GM23338 (cell line): ENCODE measurements at regions not wholly inside any gene's neighbourhood (a gene's known extent, or its start where the extent isn't known, plus 50 kb on each side); places are given as distances from the start of the nearest gene placed in this dataset.

Experiments used
- ATAC-seq: fragments of 200-7000 bp; cut with Tn5 transposase; 3 replicates; pipeline ENCODE4 v1.9.1; 2020
- DNase-seq: peaks from one replicate; pipeline ENCODE4 v3.0.0-alpha.2; 2015; ENCODE audit warnings: low spot score
- H2AFZ ChIP-seq: fragments of 200-600 bp; sonication (generic); 2 replicates; pipeline ENCODE4 v1.8.0; 2016; ENCODE audit warnings: antibody characterized with exemption, mild to moderate bottlenecking, moderate library complexity
- H3F3A ChIP-seq: fragments of 200-600 bp; sonication (generic); replicated peaks from 2 replicates; pipeline ENCODE4 v1.8.0; 2017; ENCODE audit warnings: antibody characterized with exemption, mixed run types, low read depth
- H3K27ac ChIP-seq: fragments of 200-600 bp; sonication (generic); 2 replicates; pipeline ENCODE4 v1.6.1; 2016; ENCODE audit warnings: low read depth
- H3K27me3 ChIP-seq: fragments of 200-600 bp; sonication (generic); 2 replicates; pipeline ENCODE4 v1.8.0; 2016; ENCODE audit warnings: mild to moderate bottlenecking, mixed run types, moderate library complexity; ENCODE audit not compliant: insufficient read depth
- H3K36me3 ChIP-seq: fragments of 200-600 bp; sonication (generic); 2 replicates; pipeline ENCODE4 v1.8.0; 2016; ENCODE audit warnings: mild to moderate bottlenecking; ENCODE audit not compliant: insufficient read depth
- H3K4me1 ChIP-seq: fragments of 200-600 bp; sonication (generic); 2 replicates; pipeline ENCODE4 v1.8.0; 2016; ENCODE audit warnings: mild to moderate bottlenecking, moderate library complexity; ENCODE audit not compliant: insufficient read depth
- H3K4me2 ChIP-seq: fragments of 200-600 bp; sonication (generic); 2 replicates; pipeline ENCODE4 v1.7.1; 2017; ENCODE audit warnings: mixed run types
- H3K4me3 ChIP-seq: fragments of 200-600 bp; sonication (generic); 2 replicates; pipeline ENCODE4 v1.6.1; 2016; ENCODE audit warnings: mixed run types
- H3K79me2 ChIP-seq: fragments of 200-600 bp; sonication (generic); replicated peaks from 2 replicates; pipeline ENCODE4 v1.8.0; 2017; ENCODE audit warnings: mild to moderate bottlenecking; ENCODE audit not compliant: insufficient read depth
- H3K9me2 ChIP-seq: fragments of 200-600 bp; sonication (generic); 2 replicates; pipeline ENCODE4 v1.8.0; 2017; ENCODE audit not compliant: insufficient read depth
- H4K20me1 ChIP-seq: fragments of 200-600 bp; sonication (generic); replicated peaks from 2 replicates; pipeline ENCODE4 v1.8.0; 2017; ENCODE audit warnings: mild to moderate bottlenecking; ENCODE audit not compliant: insufficient read depth
- H3K27ac Mint-ChIP-seq: 2 replicates; pipeline ENCODE4 v1.8.0; 2020; ENCODE audit warnings: inconsistent platforms, mild to moderate bottlenecking, moderate library complexity, mixed read lengths
- H3K27me3 Mint-ChIP-seq: 3 replicates; pipeline ENCODE4 v1.8.0; 2022; ENCODE audit warnings: low read depth, mild to moderate bottlenecking, moderate library complexity, mixed read lengths, inconsistent platforms; ENCODE audit not compliant: insufficient read depth, poor library complexity
- H3K36me3 Mint-ChIP-seq: 3 replicates; pipeline ENCODE4 v1.8.0; 2021; ENCODE audit warnings: low read depth, mild to moderate bottlenecking, inconsistent platforms, moderate library complexity, mixed read lengths
- H3K4me1 Mint-ChIP-seq: 3 replicates; pipeline ENCODE4 v1.8.0; 2020; ENCODE audit warnings: mild to moderate bottlenecking, inconsistent platforms, mixed read lengths
- H3K4me3 Mint-ChIP-seq: 3 replicates; pipeline ENCODE4 v1.8.0; 2021; ENCODE audit warnings: moderate library complexity, mild to moderate bottlenecking, inconsistent platforms, mixed read lengths
- H3K9me3 Mint-ChIP-seq: 3 replicates; pipeline ENCODE4 v1.8.0; 2020; ENCODE audit warnings: moderate library complexity, mild to moderate bottlenecking, inconsistent platforms, mixed read lengths
- EZH2 ChIP-seq: fragments of 200-600 bp; sonication (generic); IDR thresholded peaks from one replicate; pipeline ENCODE4 v1.8.0; 2017; ENCODE audit warnings: antibody characterized with exemption, mild to moderate bottlenecking, low read depth; ENCODE audit not compliant: unreplicated experiment
- NANOG ChIP-seq: IDR thresholded peaks from 2 replicates; pipeline ENCODE4 v1.6.1; 2016; ENCODE audit warnings: antibody characterized with exemption, borderline replicate concordance
- POLR2AphosphoS5 ChIP-seq: IDR thresholded peaks from 2 replicates; pipeline ENCODE4 v1.6.1; 2016; ENCODE audit warnings: antibody characterized with exemption, low read depth
- ZNF114 ChIP-seq: fragments of 250-450 bp; sonication (Bioruptor Pico); IDR thresholded peaks from 2 replicates; pipeline ENCODE4 v1.5.0; 2020; ENCODE audit warnings: mild to moderate bottlenecking, moderate library complexity
- ZNF331 ChIP-seq: fragments of 250-450 bp; sonication (Bioruptor Pico); IDR thresholded peaks from 2 replicates; pipeline ENCODE4 v1.5.0; 2020; ENCODE audit warnings: low read depth, mild to moderate bottlenecking, moderate library complexity
- TF ChIP-seq, protein P1 (sequence below): IDR thresholded peaks from one replicate; pipeline ENCODE4 v1.6.1; 2018; ENCODE audit warnings: antibody characterized with exemption; ENCODE audit not compliant: unreplicated experiment
- TF ChIP-seq, protein P2 (sequence below): IDR thresholded peaks from 2 replicates; pipeline ENCODE4 v1.6.1; 2016; ENCODE audit warnings: antibody characterized with exemption

DNA sequence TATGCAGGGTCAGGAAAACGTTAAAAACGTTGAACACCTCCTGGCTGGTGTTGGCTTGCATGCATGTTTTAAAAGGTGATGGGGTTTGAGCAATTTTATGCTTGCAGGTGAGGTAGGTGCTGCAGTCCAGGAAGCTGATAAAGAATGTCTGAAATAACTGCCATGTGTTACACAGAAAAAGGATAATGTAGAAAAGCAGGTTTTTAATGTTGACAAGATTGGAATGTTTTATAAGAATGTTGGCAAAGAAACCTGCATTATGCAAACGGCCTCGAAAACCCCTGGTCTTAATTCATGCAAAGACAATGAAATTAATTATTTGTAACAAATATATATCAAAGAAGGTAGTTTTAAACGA, 723.7 kb upstream of the AGA start:
- peak overlapping the region; percentile 19; the same call in 1 of the 2 replicates for H3K27ac Mint-ChIP-seq
- Histone ChIP-seq H3F3A (no peaks in the 10 kb centered on the region), H3K4me3 (no peak overlapping the region), H3K79me2 (no peaks in the 10 kb centered on the region), H3K27ac (no peak overlapping the region), H2AFZ (peak overlapping the region; percentile 61; the same call in 1 of the 2 replicates), H3K4me2 (no peak overlapping the region), H4K20me1 (no peaks in the 10 kb centered on the region), H3K27me3 (no peaks in the 10 kb centered on the region), H3K9me2 (no peaks in the 10 kb centered on the region), H3K4me1 (peaks cover 11% of the 10 kb centered on the region; the same call in 1 of the 2 replicates), H3K36me3 (peaks cover 4% of the 10 kb centered on the region; the same call in 1 of the 2 replicates)
- DNase-seq: no peak
- H3K9me3 Mint-ChIP-seq: peaks cover 18% of the 10 kb centered on the region
- peaks cover 5% of the 10 kb centered on the region; the same call in 2 of the 3 replicates for H3K4me1 Mint-ChIP-seq
- TF ChIP-seq, protein P1, sequence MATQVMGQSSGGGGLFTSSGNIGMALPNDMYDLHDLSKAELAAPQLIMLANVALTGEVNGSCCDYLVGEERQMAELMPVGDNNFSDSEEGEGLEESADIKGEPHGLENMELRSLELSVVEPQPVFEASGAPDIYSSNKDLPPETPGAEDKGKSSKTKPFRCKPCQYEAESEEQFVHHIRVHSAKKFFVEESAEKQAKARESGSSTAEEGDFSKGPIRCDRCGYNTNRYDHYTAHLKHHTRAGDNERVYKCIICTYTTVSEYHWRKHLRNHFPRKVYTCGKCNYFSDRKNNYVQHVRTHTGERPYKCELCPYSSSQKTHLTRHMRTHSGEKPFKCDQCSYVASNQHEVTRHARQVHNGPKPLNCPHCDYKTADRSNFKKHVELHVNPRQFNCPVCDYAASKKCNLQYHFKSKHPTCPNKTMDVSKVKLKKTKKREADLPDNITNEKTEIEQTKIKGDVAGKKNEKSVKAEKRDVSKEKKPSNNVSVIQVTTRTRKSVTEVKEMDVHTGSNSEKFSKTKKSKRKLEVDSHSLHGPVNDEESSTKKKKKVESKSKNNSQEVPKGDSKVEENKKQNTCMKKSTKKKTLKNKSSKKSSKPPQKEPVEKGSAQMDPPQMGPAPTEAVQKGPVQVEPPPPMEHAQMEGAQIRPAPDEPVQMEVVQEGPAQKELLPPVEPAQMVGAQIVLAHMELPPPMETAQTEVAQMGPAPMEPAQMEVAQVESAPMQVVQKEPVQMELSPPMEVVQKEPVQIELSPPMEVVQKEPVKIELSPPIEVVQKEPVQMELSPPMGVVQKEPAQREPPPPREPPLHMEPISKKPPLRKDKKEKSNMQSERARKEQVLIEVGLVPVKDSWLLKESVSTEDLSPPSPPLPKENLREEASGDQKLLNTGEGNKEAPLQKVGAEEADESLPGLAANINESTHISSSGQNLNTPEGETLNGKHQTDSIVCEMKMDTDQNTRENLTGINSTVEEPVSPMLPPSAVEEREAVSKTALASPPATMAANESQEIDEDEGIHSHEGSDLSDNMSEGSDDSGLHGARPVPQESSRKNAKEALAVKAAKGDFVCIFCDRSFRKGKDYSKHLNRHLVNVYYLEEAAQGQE: no peak
- TF ChIP-seq, protein P2, sequence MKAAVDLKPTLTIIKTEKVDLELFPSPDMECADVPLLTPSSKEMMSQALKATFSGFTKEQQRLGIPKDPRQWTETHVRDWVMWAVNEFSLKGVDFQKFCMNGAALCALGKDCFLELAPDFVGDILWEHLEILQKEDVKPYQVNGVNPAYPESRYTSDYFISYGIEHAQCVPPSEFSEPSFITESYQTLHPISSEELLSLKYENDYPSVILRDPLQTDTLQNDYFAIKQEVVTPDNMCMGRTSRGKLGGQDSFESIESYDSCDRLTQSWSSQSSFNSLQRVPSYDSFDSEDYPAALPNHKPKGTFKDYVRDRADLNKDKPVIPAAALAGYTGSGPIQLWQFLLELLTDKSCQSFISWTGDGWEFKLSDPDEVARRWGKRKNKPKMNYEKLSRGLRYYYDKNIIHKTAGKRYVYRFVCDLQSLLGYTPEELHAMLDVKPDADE: no peak
- TF ChIP-seq NANOG (no peak), ZNF331 (CRISPR knock-in tag) (no peak), POLR2AphosphoS5 (no peak)
- no peak for ATAC-seq
- H3K27me3 Mint-ChIP-seq: no peaks in the 10 kb centered on the region
- H3K36me3 Mint-ChIP-seq: peaks cover 18% of the 10 kb centered on the region
- no peak overlapping the region for H3K4me3 Mint-ChIP-seq

DNA sequence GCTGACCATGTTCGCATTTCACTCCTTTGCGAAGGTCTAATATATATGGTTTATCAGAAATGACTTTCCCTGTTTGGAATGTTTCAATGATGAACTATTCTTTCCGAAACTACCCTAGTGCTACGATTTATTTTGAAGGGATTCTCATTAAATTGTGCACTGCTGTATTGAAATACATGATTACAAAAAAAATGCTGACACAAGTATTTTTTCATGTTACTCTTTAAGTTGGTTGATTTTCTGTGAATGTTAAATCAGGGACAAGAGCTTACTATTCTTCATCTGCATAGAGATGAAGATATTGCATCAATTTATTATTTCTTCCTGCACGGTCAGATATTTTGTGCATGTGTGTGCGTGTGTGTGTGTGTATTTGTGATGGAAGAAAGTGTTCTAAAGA, 731.5 kb upstream of the AGA start:
- H3K27ac Mint-ChIP-seq: no peak overlapping the region
- Histone ChIP-seq H2AFZ (no peak overlapping the region), H3K27me3 (no peaks in the 10 kb centered on the region), H3K4me1 (no peaks in the 10 kb centered on the region), H3K4me3 (no peak overlapping the region), H3K36me3 (no peaks in the 10 kb centered on the region), H3K4me2 (no peak overlapping the region), H3F3A (no peaks in the 10 kb centered on the region), H3K79me2 (no peaks in the 10 kb centered on the region), H3K9me2 (no peaks in the 10 kb centered on the region), H4K20me1 (no peaks in the 10 kb centered on the region; the same call in 1 of the 2 replicates), H3K27ac (no peak overlapping the region)
- no peak for DNase-seq
- TF ChIP-seq ZNF114 (CRISPR knock-in tag) (no peak), EZH2 (no peak)
- H3K36me3 Mint-ChIP-seq: peaks cover 4% of the 10 kb centered on the region; the same call in 1 of the 3 replicates
- H3K4me3 Mint-ChIP-seq: no peak overlapping the region
- H3K9me3 Mint-ChIP-seq: peaks cover 3% of the 10 kb centered on the region; the same call in 1 of the 3 replicates
- no peaks in the 10 kb centered on the region for H3K27me3 Mint-ChIP-seq
- no peak for ATAC-seq
- H3K4me1 Mint-ChIP-seq: no peaks in the 10 kb centered on the region
